ENCODE measurements at regions not wholly inside any gene's neighbourhood (a gene's known extent, or its start where the extent isn't known, plus 50 kb on each side); places are given as distances from the start of the nearest gene placed in this dataset.

- H3K4me3 ChIP-seq = no peak overlapping the region
- intact Hi-C loops (cut with DNase I) = no loop called here
- H3K27ac ChIP-seq = no peak overlapping the region
- TF ChIP-seq CTCF (IDR thresholded peaks at IDR 0.05) = no peak
- WGBS, 2 donors = 58 to 60% methylated on average over 3 of the region's 3 CpGs
- H3K4me1 ChIP-seq = no peaks in the 10 kb centered on the region
- no peaks in the 10 kb centered on the region for H3K27me3 ChIP-seq
- H3K9me3 ChIP-seq = peaks cover 0 to 3% (median 0%) of the 10 kb centered on the region in 11 donors
- no peak for DNase-seq
- no peak for ATAC-seq
- H3K36me3 ChIP-seq = no peaks in the 10 kb centered on the region
Measured at GRCh38 chr5:21125238-21125983, 1137.4 kb upstream of the CDH18 start.

GRCh38 chr5:21121213-21121612 is 1133.2 kb upstream of the CDH18 start:
- H3K36me3 ChIP-seq = no peaks in the 10 kb centered on the region
- DNase-seq (no peak), ATAC-seq (no peak)
- intact Hi-C loops (cut with DNase I) = no loop called here
- no peaks in the 10 kb centered on the region for H3K4me1 ChIP-seq
- no peak overlapping the region for H3K4me3 ChIP-seq
- WGBS, 2 donors = 80 to 96% methylated on average over 1 of the region's 1 CpG
- H3K9me3 ChIP-seq = peaks cover 0 to 6% (median 0%) of the 10 kb centered on the region in 11 donors
- no peak for TF ChIP-seq CTCF (IDR thresholded peaks at IDR 0.05)
- no peaks in the 10 kb centered on the region for H3K27me3 ChIP-seq
- no peak overlapping the region for H3K27ac ChIP-seq

- H3K27me3 ChIP-seq = no peaks in the 10 kb centered on the region
- intact Hi-C loops (cut with DNase I) = no loop called here
- no peak for TF ChIP-seq CTCF (IDR thresholded peaks at IDR 0.05)
- H3K36me3 ChIP-seq = no peaks in the 10 kb centered on the region
- ATAC-seq (no peak), DNase-seq (no peak)
- H3K4me3 ChIP-seq = no peak overlapping the region
- 33 to 34% methylated on average over 1 of the region's 1 CpG for WGBS, 2 donors
- H3K9me3 ChIP-seq = peaks cover 0 to 8% (median 0%) of the 10 kb centered on the region in 11 donors
- no peaks in the 10 kb centered on the region for H3K4me1 ChIP-seq
- no peak overlapping the region for H3K27ac ChIP-seq
Measured at GRCh38 chr5:21097661-21098060, 1109.7 kb upstream of the CDH18 start.

GRCh38 chr5:21094619-21095018 is 1106.6 kb upstream of the CDH18 start:
- intact Hi-C loops (cut with DNase I) = no loop called here
- Histone ChIP-seq H3K9me3 (peaks cover 0 to 5% (median 0%) of the 10 kb centered on the region in 11 donors), H3K4me3 (no peak overlapping the region), H3K27me3 (no peaks in the 10 kb centered on the region), H3K4me1 (no peaks in the 10 kb centered on the region), H3K27ac (no peak overlapping the region), H3K36me3 (no peaks in the 10 kb centered on the region)
- no peak for ATAC-seq
- 51 to 85% methylated on average over 2 of the region's 2 CpGs for WGBS, 2 donors
- no peak for DNase-seq
- no peak for TF ChIP-seq CTCF (IDR thresholded peaks at IDR 0.05)
